ENCODE measurements at regions not wholly inside any gene's neighbourhood (a gene's known extent, or its start where the extent isn't known, plus 50 kb on each side); places are given as distances from the start of the nearest gene placed in this dataset.

- H3K4me3 ChIP-seq (IDR thresholded peaks at IDR 0.05; ENCODE audit: insufficient read depth, low read depth, low read length), result no peak overlapping the region
- no peak overlapping the region for H2AFZ ChIP-seq (ENCODE audit: low read depth)
- no peak overlapping the region for H3K9ac ChIP-seq
- no peaks in the 10 kb centered on the region for H3K79me2 ChIP-seq (ENCODE audit: insufficient read depth, low read depth)
- H3K4me2 ChIP-seq, result no peak overlapping the region
- H3K27me3 ChIP-seq (ENCODE audit: insufficient read depth, low read depth), result no peaks in the 10 kb centered on the region
- H3K36me3 ChIP-seq (ENCODE audit: insufficient read depth), result no peaks in the 10 kb centered on the region
- no peaks in the 10 kb centered on the region for H4K20me1 ChIP-seq (ENCODE audit: insufficient read depth)
- H3K27ac ChIP-seq, result no peak overlapping the region
- peaks cover 27% of the 10 kb centered on the region for H3K4me1 ChIP-seq (ENCODE audit: low read depth, poor library complexity, severe bottlenecking)
- TF ChIP-seq CTCF (conservative IDR thresholded peaks at IDR 0.05; ENCODE audit: low read depth, low read length), result no peak
Observed at GRCh38 chr3:159881208-159881607, 107.4 kb upstream of the IL12A start.

GRCh38 chr3:159881828-159882309 is 106.8 kb upstream of the IL12A start:
- Histone ChIP-seq H3K4me3 (IDR thresholded peaks at IDR 0.05; ENCODE audit: insufficient read depth, low read depth, low read length) (no peak overlapping the region), H3K79me2 (ENCODE audit: insufficient read depth, low read depth) (no peaks in the 10 kb centered on the region), H3K36me3 (ENCODE audit: insufficient read depth) (no peaks in the 10 kb centered on the region), H3K27ac (no peak overlapping the region), H3K4me2 (no peak overlapping the region), H3K9ac (no peak overlapping the region), H3K4me1 (ENCODE audit: low read depth, poor library complexity, severe bottlenecking) (peaks cover 27% of the 10 kb centered on the region), H2AFZ (ENCODE audit: low read depth) (no peak overlapping the region), H4K20me1 (ENCODE audit: insufficient read depth) (no peaks in the 10 kb centered on the region), H3K27me3 (ENCODE audit: insufficient read depth, low read depth) (no peaks in the 10 kb centered on the region)
- TF ChIP-seq CTCF (conservative IDR thresholded peaks at IDR 0.05; ENCODE audit: low read depth, low read length), result no peak

GRCh38 chr3:159882367-159882766 is 106.3 kb upstream of the IL12A start:
- Histone ChIP-seq H3K27me3 (ENCODE audit: insufficient read depth, low read depth) (no peaks in the 10 kb centered on the region), H3K27ac (no peak overlapping the region; the same call in 1 of the 2 replicates), H3K4me1 (ENCODE audit: low read depth, poor library complexity, severe bottlenecking) (peaks cover 27% of the 10 kb centered on the region), H3K4me2 (peak overlapping the region; percentile 52), H4K20me1 (ENCODE audit: insufficient read depth) (no peaks in the 10 kb centered on the region), H3K4me3 (IDR thresholded peaks at IDR 0.05; ENCODE audit: insufficient read depth, low read depth, low read length) (no peak overlapping the region), H3K9ac (no peak overlapping the region), H3K79me2 (ENCODE audit: insufficient read depth, low read depth) (no peaks in the 10 kb centered on the region), H3K36me3 (ENCODE audit: insufficient read depth) (no peaks in the 10 kb centered on the region), H2AFZ (ENCODE audit: low read depth) (no peak overlapping the region; the same call in 1 of the 2 replicates)
- TF ChIP-seq CTCF (conservative IDR thresholded peaks at IDR 0.05; ENCODE audit: low read depth, low read length), result 0 out of 2 replicates have a peak, but pooled peaks have one; percentile 13

- peak overlapping the region; percentile 57 for H2AFZ ChIP-seq (ENCODE audit: low read depth)
- H4K20me1 ChIP-seq (ENCODE audit: insufficient read depth), result no peaks in the 10 kb centered on the region
- no peak overlapping the region for H3K9ac ChIP-seq
- H3K79me2 ChIP-seq (ENCODE audit: insufficient read depth, low read depth), result no peaks in the 10 kb centered on the region
- peaks cover 27% of the 10 kb centered on the region for H3K4me1 ChIP-seq (ENCODE audit: low read depth, poor library complexity, severe bottlenecking)
- no peak overlapping the region for H3K4me3 ChIP-seq (IDR thresholded peaks at IDR 0.05; ENCODE audit: insufficient read depth, low read depth, low read length)
- H3K27me3 ChIP-seq (ENCODE audit: insufficient read depth, low read depth), result no peaks in the 10 kb centered on the region
- no peaks in the 10 kb centered on the region for H3K36me3 ChIP-seq (ENCODE audit: insufficient read depth)
- TF ChIP-seq CTCF (conservative IDR thresholded peaks at IDR 0.05; ENCODE audit: low read depth, low read length), result no peak; the same call in 1 of the 2 replicates
- peak overlapping the region; percentile 34 for H3K27ac ChIP-seq
- H3K4me2 ChIP-seq, result peak overlapping the region; percentile 52
Observed at GRCh38 chr3:159882790-159883779, 105.5 kb upstream of the IL12A start.

All from KMS-11 (cell line).